ENCODE measurements at regions not wholly inside any gene's neighbourhood (a gene's known extent, or its start where the extent isn't known, plus 50 kb on each side); places are given as distances from the start of the nearest gene placed in this dataset.

DNA sequence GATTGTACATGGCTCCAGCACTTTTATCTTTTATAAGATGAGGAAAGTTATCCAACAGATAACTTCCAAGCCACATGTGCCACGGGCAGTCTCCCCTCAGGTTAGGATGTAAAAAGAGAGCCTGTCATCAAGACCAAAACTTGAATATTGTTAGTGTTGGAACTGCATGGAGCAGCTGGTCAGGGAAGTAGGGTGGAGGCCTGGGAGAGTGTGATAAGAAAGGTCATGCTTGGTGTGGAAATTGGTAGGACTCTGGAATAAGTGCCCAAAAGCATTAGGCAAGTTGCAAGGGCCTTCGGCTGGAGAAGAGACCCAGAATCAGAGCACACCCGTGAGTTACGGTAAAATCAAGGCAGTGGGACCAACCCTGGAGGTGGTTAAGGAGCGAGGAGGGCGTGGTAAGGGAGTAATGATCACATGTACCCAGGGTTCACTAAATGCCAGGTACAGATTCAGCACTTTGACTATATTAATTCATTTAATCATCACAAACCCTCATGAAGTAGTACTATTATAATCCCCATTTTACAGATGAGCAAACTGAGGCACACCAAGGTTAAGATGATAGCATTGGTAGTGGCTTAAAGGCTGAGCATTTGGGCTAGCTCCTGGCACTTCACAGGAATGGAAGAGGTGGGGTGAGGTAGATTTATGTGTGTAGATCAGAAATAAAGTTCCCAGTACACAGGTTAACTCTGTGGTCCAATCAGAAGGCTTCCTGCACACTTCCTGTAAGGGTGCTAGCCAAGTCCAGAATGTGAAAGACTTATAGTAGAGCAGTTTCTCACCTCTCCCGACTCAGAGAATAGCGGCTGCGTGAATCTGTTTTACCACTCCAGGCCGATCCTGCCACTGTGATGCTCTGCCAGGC is 96.5 kb upstream of the ZNF608 start:
- TF ChIP-seq POLR2A (IDR thresholded peaks at IDR 0.05): no peak
- TF ChIP-seq EP300 (IDR thresholded peaks at IDR 0.05): no peak

All from tibial nerve (tissue), 3 donors.